K562 (cell line): ENCODE measurements at regions not wholly inside any gene's neighbourhood (a gene's known extent, or its start where the extent isn't known, plus 50 kb on each side); places are given as distances from the start of the nearest gene placed in this dataset.

Experiments used
- ATAC-seq: fragments of 200-7000 bp; cut with Tn5 transposase; 3 replicates; pipeline ENCODE4 v1.9.1; 2020; ENCODE audit warnings: moderate library complexity
- BruUV-seq: library from RNA; stranded (reverse); fragments of 400-500 nt; replicated peaks from 2 replicates; lab custom pipeline; 2021; lab: Mats Ljungman, UMichigan
- CTCF ChIA-PET: fragments of 300-600 bp; formaldehyde crosslinking; extraction: SDS; loops from one replicate; lab custom pipeline; 2021; ENCODE audit warnings: low intra/inter-chr PET ratio; lab: Yijun Ruan, JAX
- POLR2A ChIA-PET: fragments of 300-600, 350-650 bp; sonication (Branson Sonifier 250); formaldehyde crosslinking; extraction: SDS; loops from one replicate; lab custom pipeline; 2021; ENCODE audit warnings: antibody characterized with exemption, inconsistent platforms; lab: Yijun Ruan, JAX
- DNase-seq, 4 experiments: peaks; one replicate each; pipeline versions ENCODE4 v3.0.0 to v3.0.0-alpha.2; 2011 to 2018; ENCODE audit warnings: low spot score in 3 of 4, mixed read lengths in 3 of 4; ENCODE audit errors: extremely low read depth in 1 of 4
- FAIRE-seq: peaks from 2 replicates; lab custom pipeline; 2011; peaks lifted over from hg19 to GRCh38; lab: Jason Lieb, UNC
- H2AFZ ChIP-seq: 2 replicates; pipeline ENCODE4 v1.6.0; 2011; ENCODE audit warnings: low read depth, low read length, control low read depth, inconsistent platforms
- H3K27ac ChIP-seq: fragments of 200-600 bp; 3 replicates; pipeline ENCODE4 v1.8.0; 2011; ENCODE audit warnings: low read depth, mild to moderate bottlenecking, control low read depth, inconsistent platforms, low read length, moderate library complexity, mixed read lengths; ENCODE audit errors: extremely low read depth
- H3K27me3 ChIP-seq, 2 experiments: fragments of 300-600 bp in 1 of 2; 2 replicates in 1 of 2; 3 replicates in 1 of 2; pipeline versions ENCODE4 v1.6.0 to v1.8.0; 2011; ENCODE audit warnings: inconsistent platforms in 2 of 2, low read length in 2 of 2, mild to moderate bottlenecking in 1 of 2, mixed read lengths in 1 of 2, moderate library complexity in 1 of 2; ENCODE audit not compliant: control insufficient read depth in 2 of 2, insufficient read depth in 2 of 2
- H3K36me3 ChIP-seq: fragments of 300-600 bp; 3 replicates; pipeline ENCODE4 v1.8.0; 2011; ENCODE audit warnings: mild to moderate bottlenecking, low read length, inconsistent platforms; ENCODE audit not compliant: control insufficient read depth, insufficient read depth
- H3K4me1 ChIP-seq, 2 experiments: fragments of 200-600 bp in 1 of 2; replicated peaks in 1 of 2; 2 replicates in 1 of 2; 3 replicates in 1 of 2; pipeline versions ENCODE4 v1.5.1 to v1.8.0; 2011; ENCODE audit warnings: inconsistent platforms in 2 of 2, low read length in 2 of 2, mild to moderate bottlenecking in 1 of 2, mixed read lengths in 1 of 2, moderate library complexity in 1 of 2; ENCODE audit not compliant: control insufficient read depth in 2 of 2, insufficient read depth in 2 of 2
- H3K4me2 ChIP-seq: 2 replicates; pipeline ENCODE4 v1.6.1; 2011; ENCODE audit warnings: low read length, control low read depth, inconsistent platforms, mixed read lengths; ENCODE audit not compliant: insufficient read depth
- H3K4me3 ChIP-seq: fragments of 200-600 bp; sonication (generic), shearing (Covaris generic); 2 replicates; pipeline ENCODE4 v1.5.1; 2016; ENCODE audit warnings: control low read depth, inconsistent platforms
- H3K79me2 ChIP-seq: fragments of 200-600 bp; 3 replicates; pipeline ENCODE4 v1.8.0; 2011; ENCODE audit warnings: low read length, inconsistent platforms; ENCODE audit not compliant: control insufficient read depth, insufficient read depth
- H3K9ac ChIP-seq, 2 experiments: 2 replicates each; pipeline versions ENCODE4 v1.6.0 to v1.6.1; 2011; ENCODE audit warnings: low read depth in 2 of 2, low read length in 2 of 2, control low read depth in 1 of 2, inconsistent platforms in 1 of 2, mild to moderate bottlenecking in 1 of 2, mixed read lengths in 1 of 2; ENCODE audit not compliant: insufficient read depth in 1 of 2
- H3K9me1 ChIP-seq: one replicate; pipeline ENCODE4 v1.6.0; 2011; ENCODE audit warnings: inconsistent platforms, mild to moderate bottlenecking, low read length, moderate library complexity; ENCODE audit not compliant: control insufficient read depth, insufficient read depth
- H3K9me3 ChIP-seq: replicated peaks from 2 replicates; pipeline ENCODE4 v1.5.1; 2011; ENCODE audit warnings: low read depth, low read length, inconsistent platforms; ENCODE audit not compliant: control insufficient read depth, insufficient read depth
- H4K20me1 ChIP-seq: replicated peaks from 2 replicates; pipeline ENCODE4 v1.6.1; 2011; ENCODE audit warnings: low read length, inconsistent platforms, mixed read lengths; ENCODE audit not compliant: control insufficient read depth, insufficient read depth
- HDAC6 ChIP-seq: IDR thresholded peaks from 2 replicates; pipeline ENCODE4 v1.6.1; 2012; ENCODE audit warnings: low read depth, mild to moderate bottlenecking, control low read depth, inconsistent platforms, low read length, moderate library complexity
- MTF1 ChIP-seq: fragments of 250-450 bp; sonication (Bioruptor Pico); IDR thresholded peaks from 2 replicates; pipeline ENCODE4 v1.9.0; 2021; ENCODE audit warnings: moderate library complexity, mild to moderate bottlenecking, inconsistent platforms, borderline replicate concordance
- RBM14 ChIP-seq: fragments of 200-400 bp; formaldehyde crosslinking; IDR thresholded peaks from 2 replicates; pipeline ENCODE4 v1.6.1; 2018; ENCODE audit warnings: low read depth, mild to moderate bottlenecking, low read length, moderate library complexity, borderline replicate concordance; ENCODE audit not compliant: insufficient read depth
- STAG1 ChIP-seq: sonication (generic); formaldehyde crosslinking; IDR thresholded peaks from 2 replicates; pipeline ENCODE4 v1.5.0; 2020; ENCODE audit warnings: missing genetic modification reagents, borderline replicate concordance
- TAF9B ChIP-seq: fragments of 450-650 bp; IDR thresholded peaks from 2 replicates; pipeline ENCODE4 v1.6.1; 2018; ENCODE audit warnings: mild to moderate bottlenecking; ENCODE audit not compliant: partially characterized antibody
- TCF7L2 ChIP-seq: fragments of 150-350 bp; IDR thresholded peaks from 2 replicates; pipeline ENCODE4 v1.6.1; 2016; ENCODE audit warnings: low read depth, mild to moderate bottlenecking, low read length, moderate library complexity
- TCFL5 ChIP-seq: fragments of 250-450 bp; sonication (Bioruptor Pico); conservative IDR thresholded peaks from 2 replicates; pipeline ENCODE4 v1.6.1; 2021; ENCODE audit warnings: mild to moderate bottlenecking, moderate library complexity, matching md5 sums
- ZBTB17 ChIP-seq: fragments of 450-650 bp; formaldehyde crosslinking; IDR thresholded peaks from 2 replicates; pipeline ENCODE4 v1.4.0; 2020; ENCODE audit warnings: mild to moderate bottlenecking
- ZNF165 ChIP-seq: fragments of 250-450 bp; sonication (Bioruptor Pico); IDR thresholded peaks from 2 replicates; pipeline ENCODE4 v1.4.0; 2020; ENCODE audit warnings: borderline replicate concordance
- ZNF830 ChIP-seq: fragments of 250-450 bp; sonication (Bioruptor Pico); IDR thresholded peaks from 2 replicates; pipeline ENCODE4 v1.5.0; 2021; ENCODE audit warnings: mild to moderate bottlenecking
- WGBS: fragments of 100-300 bp; shearing (Covaris generic); methylation state at CpG from one replicate; pipeline ENCODE4 v1.1.6; 2016; ENCODE audit warnings: low coverage, mixed read lengths; ENCODE audit not compliant: insufficient coverage; ENCODE audit errors: missing lambda C conversion rate; 5-methylcytosine and 5-hydroxymethylcytosine counted together
- in situ Hi-C: fragments of 300-500 bp; cut with MboI; formaldehyde crosslinking; loops from 4 replicates; pipeline ENCODE4 v1.15.0; 2018; ENCODE audit warnings: inconsistent platforms, mixed read lengths
- intact Hi-C: fragments of 100-400 bp; cut with micrococcal nuclease; formaldehyde crosslinking; loops from 2 replicates; pipeline ENCODE4 v1.14.2; 2022
- TF ChIP-seq, protein P1 (sequence below): sonication (generic); formaldehyde crosslinking; IDR thresholded peaks from 2 replicates; pipeline ENCODE4 v1.8.0; 2022; ENCODE audit warnings: mild to moderate bottlenecking, low read depth, missing genetic modification reagents
- TF ChIP-seq, protein P2 (sequence below): fragments of 250-450 bp; sonication (Bioruptor Pico); IDR thresholded peaks from 2 replicates; pipeline ENCODE4 v1.8.0; 2022; ENCODE audit warnings: inconsistent platforms, mild to moderate bottlenecking, moderate library complexity, borderline replicate concordance
- TF ChIP-seq, protein P3 (sequence below): fragments of 450-650 bp; formaldehyde crosslinking; IDR thresholded peaks from 2 replicates; pipeline ENCODE4 v1.4.0; 2020; ENCODE audit warnings: mild to moderate bottlenecking, moderate library complexity
- TF ChIP-seq, protein P4 (sequence below), 2 experiments: fragments of 200-800 bp in 1 of 2; sonication (Bioruptor generic) in 1 of 2; sonication (generic) in 1 of 2; formaldehyde crosslinking in 1 of 2; IDR thresholded peaks in 1 of 2; conservative IDR thresholded peaks in 1 of 2; 2 replicates each; pipeline versions ENCODE4 v1.5.0 to v1.6.1; 2016 to 2020; ENCODE audit warnings: missing compliant biosample characterization in 1 of 2, missing genetic modification characterization in 1 of 2, missing genetic modification reagents in 1 of 2

DNA sequence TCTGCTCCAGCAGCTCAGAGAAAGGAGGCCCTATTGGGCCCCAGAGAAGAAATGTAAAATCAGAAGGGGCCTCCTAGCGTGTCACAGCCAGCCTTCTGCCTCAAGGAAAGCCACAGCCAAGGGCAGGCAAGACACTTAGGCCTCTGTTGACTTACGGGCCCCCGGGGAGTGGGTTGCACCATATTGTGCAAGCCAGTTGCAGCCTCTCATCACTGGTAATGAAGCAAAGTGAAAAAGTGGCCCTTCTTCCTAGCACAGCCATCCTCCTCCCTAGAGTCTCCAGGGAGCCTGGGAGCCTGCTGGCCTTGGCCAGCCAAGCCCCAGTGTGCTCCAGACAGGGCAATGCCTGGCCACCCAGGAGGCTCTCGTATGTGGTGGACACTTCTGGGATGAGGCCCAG is 56.2 kb upstream of the GDF10 start (continued):
- TF ChIP-seq, protein P1, sequence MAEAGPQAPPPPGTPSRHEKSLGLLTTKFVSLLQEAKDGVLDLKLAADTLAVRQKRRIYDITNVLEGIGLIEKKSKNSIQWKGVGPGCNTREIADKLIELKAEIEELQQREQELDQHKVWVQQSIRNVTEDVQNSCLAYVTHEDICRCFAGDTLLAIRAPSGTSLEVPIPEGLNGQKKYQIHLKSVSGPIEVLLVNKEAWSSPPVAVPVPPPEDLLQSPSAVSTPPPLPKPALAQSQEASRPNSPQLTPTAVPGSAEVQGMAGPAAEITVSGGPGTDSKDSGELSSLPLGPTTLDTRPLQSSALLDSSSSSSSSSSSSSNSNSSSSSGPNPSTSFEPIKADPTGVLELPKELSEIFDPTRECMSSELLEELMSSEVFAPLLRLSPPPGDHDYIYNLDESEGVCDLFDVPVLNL, result no peak
- no peak for TF ChIP-seq TCF7L2
- no peak for TF ChIP-seq ZNF165 (CRISPR knock-in tag)
- no peak for TF ChIP-seq RBM14
- TF ChIP-seq TAF9B, result no peak
- TF ChIP-seq, protein P2, sequence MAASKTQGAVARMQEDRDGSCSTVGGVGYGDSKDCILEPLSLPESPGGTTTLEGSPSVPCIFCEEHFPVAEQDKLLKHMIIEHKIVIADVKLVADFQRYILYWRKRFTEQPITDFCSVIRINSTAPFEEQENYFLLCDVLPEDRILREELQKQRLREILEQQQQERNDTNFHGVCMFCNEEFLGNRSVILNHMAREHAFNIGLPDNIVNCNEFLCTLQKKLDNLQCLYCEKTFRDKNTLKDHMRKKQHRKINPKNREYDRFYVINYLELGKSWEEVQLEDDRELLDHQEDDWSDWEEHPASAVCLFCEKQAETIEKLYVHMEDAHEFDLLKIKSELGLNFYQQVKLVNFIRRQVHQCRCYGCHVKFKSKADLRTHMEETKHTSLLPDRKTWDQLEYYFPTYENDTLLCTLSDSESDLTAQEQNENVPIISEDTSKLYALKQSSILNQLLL (CRISPR knock-in tag), result no peak

DNA sequence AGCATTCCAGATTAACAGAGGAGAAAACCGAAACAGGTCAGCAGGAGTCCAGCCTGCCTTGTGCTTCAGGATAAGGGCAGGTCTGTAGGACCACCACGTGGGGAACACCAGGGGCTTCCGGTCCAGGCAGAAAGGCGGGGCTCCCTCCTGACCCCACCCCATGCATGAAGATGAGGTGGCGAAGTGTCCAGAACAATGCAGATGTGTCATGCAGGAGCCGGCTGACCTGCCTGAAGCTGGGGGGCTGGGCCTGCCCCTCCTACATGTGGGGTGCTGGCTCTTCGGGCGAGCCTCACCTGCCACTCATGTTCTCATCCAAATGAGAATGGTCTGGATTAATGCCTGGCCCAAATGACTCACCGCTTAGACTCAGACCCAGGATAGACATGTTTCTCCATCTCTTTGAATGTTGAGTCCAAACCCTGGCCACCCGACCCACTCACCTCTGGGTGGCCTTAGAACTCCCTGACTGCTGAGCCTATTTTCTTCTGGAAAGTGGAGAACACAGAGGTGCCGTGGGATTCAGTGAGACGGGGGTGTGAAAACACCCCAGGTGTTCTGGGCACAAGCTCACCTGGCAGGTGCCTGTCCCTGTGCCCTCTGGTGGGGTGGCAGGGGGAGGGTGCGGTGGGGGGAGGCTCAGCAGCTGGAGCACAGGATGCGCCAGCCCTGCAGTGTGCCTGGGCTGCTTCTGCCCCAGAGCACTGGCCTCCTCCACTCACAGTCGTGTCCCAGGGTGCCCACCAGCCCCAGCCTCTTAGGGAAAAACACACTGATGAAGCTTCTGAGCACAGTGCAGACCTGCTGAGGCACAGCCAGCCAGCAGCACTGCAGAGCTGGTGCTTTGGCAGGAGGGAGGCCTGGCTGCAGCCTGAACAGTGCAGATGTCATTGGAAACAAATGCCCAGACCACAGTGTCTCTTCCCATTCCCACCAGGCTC is 55.2 kb upstream of the GDF10 start:
- Histone ChIP-seq H3K9me3 (no peaks in the 10 kb centered on the region), H3K27ac (no peak overlapping the region), H3K36me3 (no peaks in the 10 kb centered on the region), H3K27me3 (peaks cover 2 to 64% of the 10 kb centered on the region in 2 experiments; a peak in 2 of 5 replicates), H2AFZ (no peak overlapping the region), H3K4me1 (no peaks in the 10 kb centered on the region), H3K4me3 (no peak overlapping the region), H3K9ac (no peak overlapping the region), H3K79me2 (no peaks in the 10 kb centered on the region), H4K20me1 (0 out of 2 replicates have a peak, but pooled peaks cover 4% of the 10 kb centered on the region), H3K4me2 (no peak overlapping the region), H3K9me1 (no peaks in the 10 kb centered on the region)
- in situ Hi-C loops, result no loop called here
- ATAC-seq (no peak), FAIRE-seq (no peak), DNase-seq (peak in 2 of 4 experiments; percentile 24 to 33)
- BruUV-seq, result no TSS peak
- POLR2A ChIA-PET, result interaction anchor here (0.6 kb wide), 1 partner anchor 59 kb away, joined by 3 read pairs; no protein-coding TSS in a partner anchor
- intact Hi-C loops, result no loop called here
- WGBS, result 4% methylated on average over 15 of the region's 15 CpGs
- CTCF ChIA-PET, result no interaction called here
- TF ChIP-seq MTF1 (CRISPR knock-in tag) (no peak), TCFL5 (CRISPR knock-in tag) (no peak), ZNF830 (CRISPR knock-in tag) (no peak), HDAC6 (no peak), STAG1 (no peak), ZBTB17 (CRISPR knock-in tag) (no peak)
- TF ChIP-seq, protein P3, sequence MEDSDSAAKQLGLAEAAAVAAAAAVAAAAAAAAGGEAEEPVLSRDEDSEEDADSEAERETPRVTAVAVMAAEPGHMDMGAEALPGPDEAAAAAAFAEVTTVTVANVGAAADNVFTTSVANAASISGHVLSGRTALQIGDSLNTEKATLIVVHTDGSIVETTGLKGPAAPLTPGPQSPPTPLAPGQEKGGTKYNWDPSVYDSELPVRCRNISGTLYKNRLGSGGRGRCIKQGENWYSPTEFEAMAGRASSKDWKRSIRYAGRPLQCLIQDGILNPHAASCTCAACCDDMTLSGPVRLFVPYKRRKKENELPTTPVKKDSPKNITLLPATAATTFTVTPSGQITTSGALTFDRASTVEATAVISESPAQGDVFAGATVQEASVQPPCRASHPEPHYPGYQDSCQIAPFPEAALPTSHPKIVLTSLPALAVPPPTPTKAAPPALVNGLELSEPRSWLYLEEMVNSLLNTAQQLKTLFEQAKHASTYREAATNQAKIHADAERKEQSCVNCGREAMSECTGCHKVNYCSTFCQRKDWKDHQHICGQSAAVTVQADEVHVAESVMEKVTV (CRISPR knock-in tag), result no peak
- TF ChIP-seq, protein P4, sequence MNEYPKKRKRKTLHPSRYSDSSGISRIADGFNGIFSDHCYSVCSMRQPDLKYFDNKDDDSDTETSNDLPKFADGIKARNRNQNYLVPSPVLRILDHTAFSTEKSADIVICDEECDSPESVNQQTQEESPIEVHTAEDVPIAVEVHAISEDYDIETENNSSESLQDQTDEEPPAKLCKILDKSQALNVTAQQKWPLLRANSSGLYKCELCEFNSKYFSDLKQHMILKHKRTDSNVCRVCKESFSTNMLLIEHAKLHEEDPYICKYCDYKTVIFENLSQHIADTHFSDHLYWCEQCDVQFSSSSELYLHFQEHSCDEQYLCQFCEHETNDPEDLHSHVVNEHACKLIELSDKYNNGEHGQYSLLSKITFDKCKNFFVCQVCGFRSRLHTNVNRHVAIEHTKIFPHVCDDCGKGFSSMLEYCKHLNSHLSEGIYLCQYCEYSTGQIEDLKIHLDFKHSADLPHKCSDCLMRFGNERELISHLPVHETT (CRISPR knock-in tag; conservative IDR thresholded peaks at IDR 0.05 in 1 of 2, IDR thresholded peaks at IDR 0.05 in 1 of 2), result no peak
